ENCODE measurements at regions not wholly inside any gene's neighbourhood (a gene's known extent, or its start where the extent isn't known, plus 50 kb on each side); places are given as distances from the start of the nearest gene placed in this dataset.
A peak's percentile ranks its signal among the peaks of the same experiment; 100 is the strongest.

GRCh38 chr4:57214654-57215411 is 104.6 kb upstream of the IGFBP7 start:
- Histone ChIP-seq H3K4me3 (ENCODE audit: low read depth, low read length) (no peak overlapping the region), H3K27me3 (ENCODE audit: control insufficient read depth, insufficient read depth, low read length) (no peaks in the 10 kb centered on the region), H3K4me1 (ENCODE audit: control insufficient read depth, insufficient read depth, low read length) (peaks cover 3% of the 10 kb centered on the region), H3K36me3 (ENCODE audit: control insufficient read depth, insufficient read depth, low read length) (no peaks in the 10 kb centered on the region), H3K9ac (ENCODE audit: low read length) (no peak overlapping the region), H3K27ac (ENCODE audit: low read depth, low read length) (no peak overlapping the region), H3K9me3 (ENCODE audit: control insufficient read depth, insufficient read depth, low read depth, low read length) (peaks cover 30% of the 10 kb centered on the region)

GRCh38 chr4:57211131-57211530 is 100.9 kb upstream of the IGFBP7 start:
- peaks cover 22% of the 10 kb centered on the region for H3K9me3 ChIP-seq (ENCODE audit: control insufficient read depth, insufficient read depth, low read depth, low read length)
- no peaks in the 10 kb centered on the region for H3K27me3 ChIP-seq (ENCODE audit: control insufficient read depth, insufficient read depth, low read length)
- H3K36me3 ChIP-seq (ENCODE audit: control insufficient read depth, insufficient read depth, low read length) = no peaks in the 10 kb centered on the region
- no peak overlapping the region for H3K4me3 ChIP-seq (ENCODE audit: low read depth, low read length)
- H3K4me1 ChIP-seq (ENCODE audit: control insufficient read depth, insufficient read depth, low read length) = no peaks in the 10 kb centered on the region
- H3K9ac ChIP-seq (ENCODE audit: low read length) = no peak overlapping the region
- H3K27ac ChIP-seq (ENCODE audit: low read depth, low read length) = no peak overlapping the region

DNA sequence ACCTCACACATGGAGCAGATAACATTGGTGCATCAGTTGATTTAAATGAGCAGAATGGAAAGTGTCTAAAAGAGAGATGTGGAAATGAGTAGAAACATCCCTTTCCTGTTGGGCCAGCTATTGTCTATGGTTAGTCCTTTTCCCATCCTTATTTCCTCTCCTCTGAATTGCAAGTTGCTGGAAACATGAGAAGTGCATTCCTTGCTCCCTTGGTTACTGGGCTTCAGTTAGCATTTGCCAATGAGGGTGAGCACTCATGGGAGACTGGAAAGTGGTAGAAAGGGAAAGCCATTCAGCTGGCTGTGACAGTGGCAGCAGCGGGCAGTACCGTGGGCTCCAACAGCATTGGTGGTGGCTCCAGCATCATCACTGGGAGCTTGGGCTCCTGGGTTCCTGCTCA is 96.0 kb upstream of the IGFBP7 start:
- no peak overlapping the region for H3K27ac ChIP-seq (ENCODE audit: low read depth, low read length)
- H3K4me1 ChIP-seq (ENCODE audit: control insufficient read depth, insufficient read depth, low read length) = 0 out of 2 replicates have a peak, but pooled peaks cover under 1% of the 10 kb centered on the region
- no peaks in the 10 kb centered on the region for H3K36me3 ChIP-seq (ENCODE audit: control insufficient read depth, insufficient read depth, low read length)
- H3K9me3 ChIP-seq (ENCODE audit: control insufficient read depth, insufficient read depth, low read depth, low read length) = peaks cover 9% of the 10 kb centered on the region
- H3K4me3 ChIP-seq (ENCODE audit: low read depth, low read length) = no peak overlapping the region
- no peak overlapping the region for H3K9ac ChIP-seq (ENCODE audit: low read length)
- H3K27me3 ChIP-seq (ENCODE audit: control insufficient read depth, insufficient read depth, low read length) = no peaks in the 10 kb centered on the region

- H3K4me3 ChIP-seq (ENCODE audit: low read depth, low read length) = no peak overlapping the region
- no peaks in the 10 kb centered on the region for H3K27me3 ChIP-seq (ENCODE audit: control insufficient read depth, insufficient read depth, low read length)
- H3K27ac ChIP-seq (ENCODE audit: low read depth, low read length) = no peak overlapping the region
- peaks cover 6% of the 10 kb centered on the region; the same call in 1 of the 2 replicates for H3K4me1 ChIP-seq (ENCODE audit: control insufficient read depth, insufficient read depth, low read length)
- peaks cover 3% of the 10 kb centered on the region for H3K9me3 ChIP-seq (ENCODE audit: control insufficient read depth, insufficient read depth, low read depth, low read length)
- H3K36me3 ChIP-seq (ENCODE audit: control insufficient read depth, insufficient read depth, low read length) = no peaks in the 10 kb centered on the region
- no peak overlapping the region for H3K9ac ChIP-seq (ENCODE audit: low read length)
Observed at GRCh38 chr4:57205580-57205979, 95.4 kb upstream of the IGFBP7 start.

DNA sequence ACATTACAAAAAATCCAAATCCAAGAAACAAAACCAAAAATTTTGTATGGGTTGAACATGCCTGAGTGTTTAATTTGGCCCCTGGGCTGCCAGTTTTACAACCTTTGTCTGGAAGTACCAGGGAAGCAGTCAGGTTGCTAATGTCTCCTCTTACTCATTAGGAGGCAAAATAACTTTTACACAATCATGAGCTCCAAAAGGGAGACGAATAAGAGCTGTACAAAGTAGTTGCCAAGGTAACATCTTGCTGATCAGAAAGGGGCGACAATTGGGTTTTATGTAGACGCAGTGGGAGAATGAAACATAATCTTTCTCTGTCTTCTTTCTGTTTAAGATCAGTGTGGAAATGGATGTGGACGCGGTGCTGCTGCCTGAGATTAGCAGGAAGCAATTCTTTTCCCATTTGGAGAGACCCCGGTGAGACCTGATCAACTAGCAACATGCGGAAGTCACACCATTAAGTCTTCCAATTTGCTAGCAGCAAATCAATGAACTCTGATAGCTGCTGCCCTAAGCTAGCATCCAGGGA is 90.7 kb upstream of the IGFBP7 start:
- Histone ChIP-seq H3K9me3 (ENCODE audit: control insufficient read depth, insufficient read depth, low read depth, low read length) (peaks cover 6% of the 10 kb centered on the region; the same call in 1 of the 2 replicates), H3K27me3 (ENCODE audit: control insufficient read depth, insufficient read depth, low read length) (no peaks in the 10 kb centered on the region), H3K36me3 (ENCODE audit: control insufficient read depth, insufficient read depth, low read length) (no peaks in the 10 kb centered on the region), H3K4me1 (ENCODE audit: control insufficient read depth, insufficient read depth, low read length) (peaks cover 6% of the 10 kb centered on the region; the same call in 1 of the 2 replicates), H3K27ac (ENCODE audit: low read depth, low read length) (no peak overlapping the region), H3K4me3 (ENCODE audit: low read depth, low read length) (no peak overlapping the region), H3K9ac (ENCODE audit: low read length) (no peak overlapping the region)

DNA sequence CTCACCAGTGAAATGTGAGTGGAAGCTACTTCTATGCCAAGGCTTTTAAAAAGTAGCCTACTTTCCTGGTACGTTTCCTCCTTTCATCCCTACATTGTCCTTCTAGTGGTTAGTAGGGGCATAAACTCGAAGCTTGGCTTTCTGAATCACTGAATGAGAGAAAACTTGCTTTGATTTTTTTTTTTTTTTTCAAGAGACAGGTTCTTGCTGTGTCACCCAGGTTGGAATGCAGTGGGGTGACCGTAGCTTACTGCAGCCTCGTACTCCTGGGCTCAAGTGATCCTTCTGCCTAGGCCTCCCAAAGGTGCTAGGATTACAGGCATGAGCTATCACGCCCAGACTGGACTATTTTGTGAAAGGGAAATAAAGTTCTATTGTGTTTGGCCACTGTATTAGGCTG is 89.1 kb upstream of the IGFBP7 start:
- peaks cover 8% of the 10 kb centered on the region; the same call in 1 of the 2 replicates for H3K9me3 ChIP-seq (ENCODE audit: control insufficient read depth, insufficient read depth, low read depth, low read length)
- peaks cover 7% of the 10 kb centered on the region for H3K4me1 ChIP-seq (ENCODE audit: control insufficient read depth, insufficient read depth, low read length)
- no peak overlapping the region for H3K4me3 ChIP-seq (ENCODE audit: low read depth, low read length)
- H3K36me3 ChIP-seq (ENCODE audit: control insufficient read depth, insufficient read depth, low read length) = no peaks in the 10 kb centered on the region
- no peaks in the 10 kb centered on the region; the same call in 1 of the 2 replicates for H3K27me3 ChIP-seq (ENCODE audit: control insufficient read depth, insufficient read depth, low read length)
- no peak overlapping the region for H3K9ac ChIP-seq (ENCODE audit: low read length)
- H3K27ac ChIP-seq (ENCODE audit: low read depth, low read length) = no peak overlapping the region

- Histone ChIP-seq H3K9me3 (ENCODE audit: control insufficient read depth, insufficient read depth, low read depth, low read length) (peaks cover 8% of the 10 kb centered on the region; the same call in 1 of the 2 replicates), H3K27ac (ENCODE audit: low read depth, low read length) (no peak overlapping the region), H3K36me3 (ENCODE audit: control insufficient read depth, insufficient read depth, low read length) (no peaks in the 10 kb centered on the region), H3K27me3 (ENCODE audit: control insufficient read depth, insufficient read depth, low read length) (peaks cover 4% of the 10 kb centered on the region; the same call in 1 of the 2 replicates), H3K9ac (ENCODE audit: low read length) (no peak overlapping the region), H3K4me3 (ENCODE audit: low read depth, low read length) (no peak overlapping the region), H3K4me1 (ENCODE audit: control insufficient read depth, insufficient read depth, low read length) (peaks cover 37% of the 10 kb centered on the region)
Observed at GRCh38 chr4:57195622-57196021, 85.4 kb upstream of the IGFBP7 start.

DNA sequence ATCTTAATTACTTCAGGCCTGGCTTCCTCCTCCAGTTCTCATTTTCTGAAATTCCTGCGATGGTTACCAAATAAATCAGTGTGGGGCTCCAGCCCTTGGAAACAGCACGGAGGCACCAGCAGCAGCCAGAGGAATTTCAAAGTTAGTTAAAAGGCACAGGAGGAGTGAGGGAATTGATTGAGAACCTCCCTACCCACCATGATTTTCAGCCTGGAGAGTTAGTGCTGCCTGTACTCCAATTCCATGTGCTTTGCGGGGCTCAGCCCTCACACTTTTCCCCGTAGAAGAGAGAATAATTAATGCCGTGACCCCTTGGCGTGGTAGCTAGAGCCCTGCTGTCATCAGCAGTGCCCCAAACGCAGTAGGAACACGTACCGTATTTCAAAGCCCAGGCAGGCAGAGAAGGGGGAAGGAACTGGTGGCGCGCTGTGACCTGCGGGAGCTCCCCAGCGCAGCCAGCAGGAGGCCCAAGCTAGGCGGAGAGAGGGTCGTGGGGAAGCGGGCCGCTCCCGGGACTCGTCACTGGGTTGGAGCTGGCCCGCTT is 84.0 kb upstream of the IGFBP7 start:
- peaks cover 43% of the 10 kb centered on the region for H3K4me1 ChIP-seq (ENCODE audit: control insufficient read depth, insufficient read depth, low read length)
- H3K27ac ChIP-seq (ENCODE audit: low read depth, low read length) = peak overlapping the region; percentile 62; the same call in 1 of the 2 replicates
- H3K4me3 ChIP-seq (ENCODE audit: low read depth, low read length) = peak overlapping the region; percentile 24; the same call in 1 of the 2 replicates
- H3K9ac ChIP-seq (ENCODE audit: low read length) = peak overlapping the region; percentile 72
- peaks cover 4% of the 10 kb centered on the region; the same call in 1 of the 2 replicates for H3K27me3 ChIP-seq (ENCODE audit: control insufficient read depth, insufficient read depth, low read length)
- H3K36me3 ChIP-seq (ENCODE audit: control insufficient read depth, insufficient read depth, low read length) = no peaks in the 10 kb centered on the region
- H3K9me3 ChIP-seq (ENCODE audit: control insufficient read depth, insufficient read depth, low read depth, low read length) = peaks cover 8% of the 10 kb centered on the region; the same call in 1 of the 2 replicates

DNA sequence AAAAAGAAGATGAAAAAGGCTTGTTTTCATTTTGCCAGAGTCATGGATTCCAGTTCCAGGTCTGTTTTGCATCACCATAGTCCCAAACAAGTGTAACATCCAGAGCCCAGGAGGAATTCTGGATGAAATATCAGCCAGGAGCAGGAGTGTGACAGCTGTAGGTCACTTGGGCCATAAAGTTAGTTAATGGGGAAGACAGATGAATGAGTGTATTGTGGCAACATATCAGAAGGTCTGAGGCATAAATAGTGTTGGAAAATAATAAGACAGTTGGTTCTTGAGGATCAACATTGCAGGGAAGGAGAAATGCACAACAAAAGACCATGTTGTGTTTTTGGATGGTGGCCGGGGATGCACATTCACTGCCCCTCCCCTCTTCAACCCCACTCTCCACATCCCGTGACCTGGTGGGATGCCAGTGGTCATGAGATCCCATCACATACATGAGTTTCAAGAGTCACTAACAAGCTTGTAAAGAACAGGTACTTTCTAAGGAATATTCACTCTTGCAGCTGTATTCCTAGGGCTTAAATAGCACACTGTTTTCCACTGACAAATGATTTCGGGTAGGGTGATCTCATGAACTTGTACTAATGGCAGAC is 83.1 kb upstream of the IGFBP7 start:
- peaks cover 4% of the 10 kb centered on the region; the same call in 1 of the 2 replicates for H3K27me3 ChIP-seq (ENCODE audit: control insufficient read depth, insufficient read depth, low read length)
- H3K9ac ChIP-seq (ENCODE audit: low read length) = no peak overlapping the region
- peaks cover 8% of the 10 kb centered on the region; the same call in 1 of the 2 replicates for H3K9me3 ChIP-seq (ENCODE audit: control insufficient read depth, insufficient read depth, low read depth, low read length)
- H3K36me3 ChIP-seq (ENCODE audit: control insufficient read depth, insufficient read depth, low read length) = no peaks in the 10 kb centered on the region
- no peak overlapping the region for H3K4me3 ChIP-seq (ENCODE audit: low read depth, low read length)
- no peak overlapping the region; the same call in 1 of the 2 replicates for H3K27ac ChIP-seq (ENCODE audit: low read depth, low read length)
- peaks cover 43% of the 10 kb centered on the region for H3K4me1 ChIP-seq (ENCODE audit: control insufficient read depth, insufficient read depth, low read length)

DNA sequence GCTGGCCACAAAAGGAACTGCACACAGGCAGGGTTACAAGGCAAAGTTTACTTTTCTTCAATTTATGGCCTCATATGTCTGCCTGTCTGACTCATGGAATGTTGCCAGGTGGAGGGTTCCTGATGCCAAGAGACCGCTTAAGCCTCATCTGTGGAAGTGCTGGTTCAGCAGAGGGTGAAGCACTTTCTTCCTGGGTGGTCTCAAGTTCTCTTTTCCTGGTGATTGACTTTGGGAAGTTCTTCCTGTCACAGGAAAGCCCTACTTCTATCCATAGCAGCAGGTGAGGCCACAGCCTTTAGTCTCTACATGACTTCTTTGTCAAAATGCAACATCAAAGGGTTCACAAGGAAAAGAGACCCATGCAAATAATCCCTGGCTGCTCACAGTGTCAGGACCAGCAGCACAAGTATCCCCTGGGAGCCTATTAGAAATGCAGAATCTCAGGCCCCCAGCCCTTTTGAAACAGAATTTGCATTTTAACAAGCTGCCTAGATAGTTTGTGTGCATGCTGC is 81.4 kb upstream of the IGFBP7 start:
- peaks cover 4% of the 10 kb centered on the region; the same call in 1 of the 2 replicates for H3K9me3 ChIP-seq (ENCODE audit: control insufficient read depth, insufficient read depth, low read depth, low read length)
- peak overlapping the region; percentile 60 for H3K9ac ChIP-seq (ENCODE audit: low read length)
- H3K4me3 ChIP-seq (ENCODE audit: low read depth, low read length) = no peak overlapping the region
- peak overlapping the region; percentile 55; the same call in 1 of the 2 replicates for H3K27ac ChIP-seq (ENCODE audit: low read depth, low read length)
- peaks cover 55% of the 10 kb centered on the region for H3K4me1 ChIP-seq (ENCODE audit: control insufficient read depth, insufficient read depth, low read length)
- H3K27me3 ChIP-seq (ENCODE audit: control insufficient read depth, insufficient read depth, low read length) = peaks cover 4% of the 10 kb centered on the region; the same call in 1 of the 2 replicates
- H3K36me3 ChIP-seq (ENCODE audit: control insufficient read depth, insufficient read depth, low read length) = no peaks in the 10 kb centered on the region
